ENCODE measurements at regions not wholly inside any gene's neighbourhood (a gene's known extent, or its start where the extent isn't known, plus 50 kb on each side); places are given as distances from the start of the nearest gene placed in this dataset.

DNA sequence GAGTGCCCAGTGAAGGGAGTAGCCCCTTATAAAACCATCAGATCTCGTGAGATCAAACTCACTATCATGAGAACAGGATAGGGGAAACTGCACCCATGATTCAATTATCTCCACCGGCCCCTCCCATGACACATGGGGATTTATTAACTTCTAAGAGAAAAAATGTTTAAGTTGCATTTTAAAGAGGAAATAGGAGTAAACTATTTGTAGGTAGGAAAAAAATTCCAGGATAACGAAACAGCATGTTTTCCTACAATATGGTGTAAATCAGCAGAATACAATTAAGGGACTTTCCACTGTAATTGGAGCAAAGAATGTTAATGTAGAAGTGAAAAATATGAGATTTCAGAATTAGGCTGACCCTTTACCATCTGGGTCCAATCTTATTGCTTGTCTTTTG lies 63.9 kb downstream of the FBXO5 start:
- no peak for TF ChIP-seq POLR2A (IDR thresholded peaks at IDR 0.05)
- TF ChIP-seq, protein P1, sequence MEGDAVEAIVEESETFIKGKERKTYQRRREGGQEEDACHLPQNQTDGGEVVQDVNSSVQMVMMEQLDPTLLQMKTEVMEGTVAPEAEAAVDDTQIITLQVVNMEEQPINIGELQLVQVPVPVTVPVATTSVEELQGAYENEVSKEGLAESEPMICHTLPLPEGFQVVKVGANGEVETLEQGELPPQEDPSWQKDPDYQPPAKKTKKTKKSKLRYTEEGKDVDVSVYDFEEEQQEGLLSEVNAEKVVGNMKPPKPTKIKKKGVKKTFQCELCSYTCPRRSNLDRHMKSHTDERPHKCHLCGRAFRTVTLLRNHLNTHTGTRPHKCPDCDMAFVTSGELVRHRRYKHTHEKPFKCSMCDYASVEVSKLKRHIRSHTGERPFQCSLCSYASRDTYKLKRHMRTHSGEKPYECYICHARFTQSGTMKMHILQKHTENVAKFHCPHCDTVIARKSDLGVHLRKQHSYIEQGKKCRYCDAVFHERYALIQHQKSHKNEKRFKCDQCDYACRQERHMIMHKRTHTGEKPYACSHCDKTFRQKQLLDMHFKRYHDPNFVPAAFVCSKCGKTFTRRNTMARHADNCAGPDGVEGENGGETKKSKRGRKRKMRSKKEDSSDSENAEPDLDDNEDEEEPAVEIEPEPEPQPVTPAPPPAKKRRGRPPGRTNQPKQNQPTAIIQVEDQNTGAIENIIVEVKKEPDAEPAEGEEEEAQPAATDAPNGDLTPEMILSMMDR (IDR thresholded peaks at IDR 0.05 in 4 of 5, conservative IDR thresholded peaks at IDR 0.05 in 1 of 5) = no peak

All from gastrocnemius medialis (tissue), 4 donors.